ENCODE measurements at regions not wholly inside any gene's neighbourhood (a gene's known extent, or its start where the extent isn't known, plus 50 kb on each side); places are given as distances from the start of the nearest gene placed in this dataset.
A peak's percentile ranks its signal among the peaks of the same experiment; 100 is the strongest.

- TF ChIP-seq CTCF (IDR thresholded peaks at IDR 0.05): no peak
- TF ChIP-seq GABPA (IDR thresholded peaks at IDR 0.05; ENCODE audit: low read depth): no peak
- no peak for TF ChIP-seq SIN3A (IDR thresholded peaks at IDR 0.05; ENCODE audit: borderline replicate concordance, low read depth, low read length)
- TF ChIP-seq FOSL2 (IDR thresholded peaks at IDR 0.05; ENCODE audit: borderline replicate concordance, low read depth): no peak
- no peak for TF ChIP-seq POLR2AphosphoS5 (IDR thresholded peaks at IDR 0.05; ENCODE audit: low read depth, low read length)
- no peak for TF ChIP-seq ELF1 (IDR thresholded peaks at IDR 0.05)
These were observed 160.9 kb downstream of the ARL6IP6 start (continued) for GRCh38 chr2:152879275-152879674.

- CTCF ChIA-PET: interaction anchor here (0.7 to 1.4 kb wide), 6 partner anchors 14 to 50 kb away, joined by 3 to 7 read pairs (median 4); no protein-coding TSS in a partner anchor
- 0 out of 2 replicates have a peak overlapping the region, but pooled peaks have one; percentile 4 for H3K4me2 ChIP-seq
- TF ChIP-seq RCOR1 (IDR thresholded peaks at IDR 0.05; ENCODE audit: low read length): no peak
- TF ChIP-seq TCF12 (IDR thresholded peaks at IDR 0.05): 0 out of 2 replicates have a peak, but pooled peaks have one; percentile 13
- peak; percentile 54; the same call in 1 of the 2 replicates for TF ChIP-seq PBX3 (IDR thresholded peaks at IDR 0.05)
These were observed 157.6 kb downstream of the ARL6IP6 start for GRCh38 chr2:152875701-152876695.

GRCh38 chr2:152874955-152875354, 156.5 kb downstream of the ARL6IP6 start:
- 7% methylated on average over 3 of the region's 3 CpGs for WGBS (ENCODE audit: low lambda C conversion rate)
- Histone ChIP-seq H4K20me1 (ENCODE audit: insufficient read depth) (no peaks in the 10 kb centered on the region), H3K27ac (ENCODE audit: low read depth in 2 of 2, low read length in 1 of 2) (peak overlapping the region in 1 of 2 experiments; percentile 15; a peak in 1 of 4 replicates), H3K36me3 (replicated peaks in 1 of 2; ENCODE audit: control insufficient read depth in 1 of 2, insufficient read depth in 2 of 2, low read length in 1 of 2) (no peaks in the 10 kb centered on the region), H3K79me2 (ENCODE audit: insufficient read depth) (no peaks in the 10 kb centered on the region), H3K4me1 (ENCODE audit: control insufficient read depth in 1 of 2, insufficient read depth in 2 of 2, low read depth in 1 of 2, low read length in 1 of 2) (peaks cover 0 to 14% of the 10 kb centered on the region in 2 experiments; a peak in 1 of 4 replicates), H3F3A (replicated peaks; ENCODE audit: insufficient read depth) (no peaks in the 10 kb centered on the region), H3K9ac (no peak overlapping the region), H3K9me2 (no peaks in the 10 kb centered on the region), H3K9me3 (no peaks in the 10 kb centered on the region), H3K4me2 (0 out of 2 replicates have a peak overlapping the region, but pooled peaks have one; percentile 4), H3K4me3 (ENCODE audit: low read depth in 2 of 2, low read length in 1 of 2) (no peak overlapping the region), H3K27me3 (ENCODE audit: insufficient read depth) (no peaks in the 10 kb centered on the region), H2AFZ (ENCODE audit: low read depth) (peak overlapping the region; percentile 58; the same call in 1 of the 2 replicates)
- DNase-seq: no peak
- ChIA-PET POLR2A (no interaction called here), CTCF (interaction anchor here (0.8 to 1.0 kb wide), 2 partner anchors 14 to 15 kb away, joined by 4 read pairs; no protein-coding TSS in a partner anchor)
- TF ChIP-seq TCF12 (IDR thresholded peaks at IDR 0.05): peak; percentile 77
- TF ChIP-seq CHD2 (IDR thresholded peaks at IDR 0.05; ENCODE audit: low read length, partially characterized antibody): no peak
- 0 out of 2 replicates have a peak, but pooled peaks have one; percentile 56 for TF ChIP-seq RXRA (IDR thresholded peaks at IDR 0.05; ENCODE audit: borderline replicate concordance, low read depth)
- TF ChIP-seq FOSL2 (IDR thresholded peaks at IDR 0.05; ENCODE audit: borderline replicate concordance, low read depth): peak; percentile 44; the same call in 1 of the 2 replicates
- TF ChIP-seq EZH2phosphoT487 (IDR thresholded peaks at IDR 0.05; ENCODE audit: borderline replicate concordance, low read depth): no peak
- peak; percentile 39; the same call in 1 of the 2 replicates for TF ChIP-seq JUND (IDR thresholded peaks at IDR 0.05)
- TF ChIP-seq EP300 (IDR thresholded peaks at IDR 0.05; ENCODE audit: borderline replicate concordance in 1 of 2, low read depth in 1 of 2, low read length in 1 of 2): peak in 1 of 2 experiments; percentile 55; a peak in 1 of 4 replicates
- peak; percentile 87 for TF ChIP-seq PBX3 (IDR thresholded peaks at IDR 0.05)

More at GRCh38 chr2:152875701-152876695, 157.6 kb downstream of the ARL6IP6 start:
- no peak overlapping the region for H3K9ac ChIP-seq
- peak overlapping the region in 1 of 2 experiments; percentile 15; a peak in 1 of 4 replicates for H3K27ac ChIP-seq (ENCODE audit: low read depth in 2 of 2, low read length in 1 of 2)
- no peaks in the 10 kb centered on the region for H3K9me3 ChIP-seq
- H3K9me2 ChIP-seq: no peaks in the 10 kb centered on the region
- no peaks in the 10 kb centered on the region for H3K79me2 ChIP-seq (ENCODE audit: insufficient read depth)
- H3K36me3 ChIP-seq (replicated peaks in 1 of 2; ENCODE audit: control insufficient read depth in 1 of 2, insufficient read depth in 2 of 2, low read length in 1 of 2): no peaks in the 10 kb centered on the region
- H3K4me1 ChIP-seq (ENCODE audit: control insufficient read depth in 1 of 2, insufficient read depth in 2 of 2, low read depth in 1 of 2, low read length in 1 of 2): peaks cover 0 to 14% of the 10 kb centered on the region in 2 experiments; a peak in 1 of 4 replicates
- WGBS (ENCODE audit: low lambda C conversion rate): 21% methylated on average over 6 of the region's 6 CpGs
- H3K4me3 ChIP-seq (ENCODE audit: low read depth in 2 of 2, low read length in 1 of 2): no peak overlapping the region
- POLR2A ChIA-PET: no interaction called here
- H4K20me1 ChIP-seq (ENCODE audit: insufficient read depth): no peaks in the 10 kb centered on the region
- H3F3A ChIP-seq (replicated peaks; ENCODE audit: insufficient read depth): no peaks in the 10 kb centered on the region
- H3K27me3 ChIP-seq (ENCODE audit: insufficient read depth): no peaks in the 10 kb centered on the region
- peak overlapping the region; percentile 73; the same call in 1 of the 2 replicates for H2AFZ ChIP-seq (ENCODE audit: low read depth)
- no peak for DNase-seq
